GM18505 (cell line): ENCODE measurements at regions not wholly inside any gene's neighbourhood (a gene's known extent, or its start where the extent isn't known, plus 50 kb on each side); places are given as distances from the start of the nearest gene placed in this dataset.

Experiments used
- ATAC-seq: cut with Tn5 transposase; IDR thresholded peaks from one replicate; pipeline ENCODE4 v1.9.1; 2021; ENCODE audit not compliant: unreplicated experiment
- POLR2A ChIP-seq: IDR thresholded peaks from 4 replicates; pipeline ENCODE4 v1.6.1; 2011; ENCODE audit warnings: borderline replicate concordance; ENCODE audit not compliant: insufficient read depth, insufficient read length; ENCODE audit errors: extremely low read depth

- ATAC-seq = no peak
- no peak for TF ChIP-seq POLR2A
These were observed 1141.8 kb upstream of the PCDH7 start for GRCh38 chr4:29578329-29578728.

DNA sequence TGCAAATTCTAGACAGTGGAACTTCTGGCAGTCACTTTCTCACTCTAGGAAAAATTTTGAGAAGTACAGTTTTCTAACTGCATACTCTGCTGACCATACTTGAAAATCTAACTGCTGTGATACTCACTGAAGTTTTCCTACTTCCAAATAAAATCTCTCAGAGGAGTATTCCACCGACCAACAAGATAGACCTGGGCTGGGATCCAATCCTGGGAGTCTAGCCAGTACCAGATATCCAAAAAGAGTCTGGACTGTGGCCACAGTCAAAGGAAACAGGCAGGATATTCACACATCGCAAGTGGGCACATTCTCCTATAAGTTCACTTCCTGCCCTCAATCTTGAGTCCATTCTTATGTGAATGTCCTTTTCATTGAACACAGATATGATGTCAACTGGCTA lies 1138.7 kb upstream of the PCDH7 start:
- ATAC-seq = no peak
- TF ChIP-seq POLR2A = no peak

GRCh38 chr4:29588617-29589016 lies 1131.6 kb upstream of the PCDH7 start:
- TF ChIP-seq POLR2A = no peak
- ATAC-seq = no peak

DNA sequence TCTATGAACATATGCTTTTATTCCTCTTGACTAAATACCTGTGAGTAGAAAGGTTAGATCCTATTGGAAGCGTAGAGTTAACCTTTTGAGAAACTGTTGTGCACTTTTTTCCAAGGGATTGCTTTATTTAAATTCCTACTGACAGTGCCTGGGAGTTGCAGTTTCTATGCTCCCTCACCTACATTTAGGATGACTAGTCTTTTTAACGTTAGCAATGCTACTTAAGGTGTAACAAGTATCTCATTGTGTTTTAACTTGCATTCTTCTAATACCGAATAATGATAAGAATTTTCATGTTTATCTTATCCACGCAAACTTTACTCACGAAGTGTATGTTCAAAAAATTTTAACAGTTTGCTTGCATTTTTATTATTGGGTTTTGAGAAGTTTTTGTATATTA lies 1123.9 kb upstream of the PCDH7 start:
- ATAC-seq = no peak

GRCh38 chr4:29619168-29619567 lies 1101.0 kb upstream of the PCDH7 start:
- no peak for ATAC-seq
- no peak for TF ChIP-seq POLR2A

More for the DNA sequence above, 1123.9 kb upstream of the PCDH7 start:
- no peak for TF ChIP-seq POLR2A

GRCh38 chr4:29632199-29632598 lies 1088.0 kb upstream of the PCDH7 start:
- no peak for ATAC-seq
- no peak for TF ChIP-seq POLR2A

DNA sequence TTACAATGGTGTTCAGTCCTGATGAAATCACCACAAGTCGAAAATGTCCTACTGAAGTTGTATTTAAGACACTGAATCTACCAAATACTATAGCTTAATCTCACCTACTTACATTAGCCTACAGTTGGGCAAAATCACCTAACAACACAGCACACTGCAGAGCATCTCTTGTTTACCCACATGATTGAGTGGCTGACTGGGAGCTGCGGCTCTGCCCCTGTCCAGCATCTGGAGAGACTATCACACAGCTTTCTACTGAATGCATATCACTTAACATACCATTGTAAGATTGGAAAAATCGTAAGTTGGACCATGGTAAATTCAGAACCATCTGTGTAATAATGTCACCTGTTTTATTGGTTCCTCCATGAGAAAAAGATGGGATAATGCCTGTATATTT lies 1083.2 kb upstream of the PCDH7 start:
- no peak for TF ChIP-seq POLR2A
- ATAC-seq = no peak

- ATAC-seq = no peak
- TF ChIP-seq POLR2A = no peak
These were observed 1066.9 kb upstream of the PCDH7 start for GRCh38 chr4:29653221-29653620.

GRCh38 chr4:29680644-29681043 lies 1039.5 kb upstream of the PCDH7 start:
- no peak for TF ChIP-seq POLR2A
- ATAC-seq = no peak

DNA sequence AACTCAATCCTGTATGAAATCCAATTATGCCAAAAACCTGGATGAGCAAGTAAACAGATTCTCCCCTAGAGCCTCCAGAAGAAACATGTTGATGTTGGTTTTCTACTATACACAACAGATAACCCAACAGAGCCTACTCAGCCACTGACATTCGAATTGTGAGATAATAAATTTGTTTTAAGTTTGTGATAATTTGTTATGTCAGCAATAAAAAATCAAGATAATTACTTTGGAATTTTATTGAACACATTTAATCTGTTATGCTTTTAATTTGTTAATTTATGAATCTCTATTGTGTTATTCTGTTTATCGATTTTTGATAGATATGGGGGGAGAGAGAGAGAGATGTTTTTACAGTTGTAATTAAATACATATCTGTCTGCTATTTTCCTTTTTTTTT lies 1016.1 kb upstream of the PCDH7 start:
- no peak for ATAC-seq
- TF ChIP-seq POLR2A = no peak

- TF ChIP-seq POLR2A = no peak
These were observed 1011.7 kb upstream of the PCDH7 start for GRCh38 chr4:29708473-29708872.

DNA sequence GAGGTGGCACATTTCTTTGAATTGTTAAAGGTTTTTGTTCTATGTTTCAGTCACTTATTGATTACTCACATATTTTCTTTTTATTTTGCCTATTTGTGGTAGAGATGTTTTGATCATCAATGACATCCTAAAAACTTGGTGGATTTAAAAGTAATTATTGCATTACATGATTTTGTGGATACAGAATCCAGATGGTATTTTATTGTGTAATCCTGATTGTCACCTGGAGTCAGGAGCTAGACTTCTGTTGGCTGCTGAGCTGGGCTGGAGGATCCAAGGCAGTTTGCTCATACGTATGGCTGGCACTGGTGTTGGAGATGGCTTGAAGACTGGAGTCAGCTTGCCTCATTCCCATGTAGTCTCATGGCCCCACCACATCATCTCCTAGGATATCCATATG lies 1009.6 kb upstream of the PCDH7 start:
- ATAC-seq = no peak
- TF ChIP-seq POLR2A = no peak

More at GRCh38 chr4:29708473-29708872, 1011.7 kb upstream of the PCDH7 start:
- no peak for ATAC-seq

DNA sequence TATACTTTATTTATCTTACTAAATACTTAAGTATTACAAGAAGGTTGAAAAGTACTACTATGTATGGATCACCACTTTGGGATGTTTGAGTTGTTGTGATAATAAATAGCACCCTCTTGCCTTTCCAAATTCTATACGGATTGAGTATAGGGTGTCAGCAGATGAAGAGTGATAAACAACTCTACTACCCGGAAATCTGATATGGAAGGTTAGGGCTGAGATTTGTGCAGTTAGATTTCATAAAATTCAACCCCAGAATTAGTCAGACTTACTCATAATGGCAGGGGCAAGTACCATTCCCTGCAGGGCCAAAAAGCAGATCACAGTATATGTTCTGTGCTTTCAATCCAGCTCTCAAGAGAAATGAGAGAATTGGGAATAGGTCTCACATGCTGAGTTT lies 1008.9 kb upstream of the PCDH7 start:
- no peak for ATAC-seq
- TF ChIP-seq POLR2A = no peak

GRCh38 chr4:29717287-29718057 lies 1002.7 kb upstream of the PCDH7 start:
- TF ChIP-seq POLR2A = no peak
- ATAC-seq = no peak
